Activated CD4-positive, alpha-beta memory T cell treated with anti-CD3 and anti-CD28 coated beads, Interleukin-2, amount 10 ng/mL, durations not matched to agents 7 days and 5 days (primary cell): ENCODE measurements at regions not wholly inside any gene's neighbourhood (a gene's known extent, or its start where the extent isn't known, plus 50 kb on each side); places are given as distances from the start of the nearest gene placed in this dataset.
A peak's percentile ranks its signal among the peaks of the same experiment; 100 is the strongest.
"Not testable (repeated sequence)": the region's sequence is repeated elsewhere in the genome, so short reads cannot be mapped to it uniquely, and the experiment has no call there.

Experiments
- CTCF ChIA-PET: fragments of 350-600 bp; sonication (Branson Sonifier 250); formaldehyde crosslinking; loops from one replicate; lab custom pipeline; 2021; ENCODE audit warnings: antibody characterized with exemption, inconsistent platforms; lab: Charles Lee
- POLR2A ChIA-PET: fragments of 350-600 bp; sonication (Branson Sonifier 250); formaldehyde crosslinking; loops from one replicate; lab custom pipeline; 2021; ENCODE audit warnings: antibody characterized with exemption; lab: Charles Lee
- DNase-seq: peaks from one replicate; pipeline ENCODE4 v3.0.0-alpha.2; 2020
- H3K27ac Mint-ChIP-seq: one replicate; pipeline ENCODE4 v1.8.0; 2021; ENCODE audit warnings: mild to moderate bottlenecking, mixed read lengths
- H3K27me3 Mint-ChIP-seq: one replicate; pipeline ENCODE4 v1.8.0; 2021; ENCODE audit warnings: mixed read lengths
- H3K36me3 Mint-ChIP-seq: one replicate; pipeline ENCODE4 v1.8.0; 2021; ENCODE audit warnings: low read depth, mixed read lengths
- H3K4me1 Mint-ChIP-seq: one replicate; pipeline ENCODE4 v1.8.0; 2021; ENCODE audit warnings: mixed read lengths
- H3K4me3 Mint-ChIP-seq: one replicate; pipeline ENCODE4 v1.8.0; 2021; ENCODE audit warnings: mild to moderate bottlenecking, mixed read lengths
- H3K9me3 Mint-ChIP-seq: one replicate; pipeline ENCODE4 v1.8.0; 2021; ENCODE audit warnings: mixed read lengths

DNA sequence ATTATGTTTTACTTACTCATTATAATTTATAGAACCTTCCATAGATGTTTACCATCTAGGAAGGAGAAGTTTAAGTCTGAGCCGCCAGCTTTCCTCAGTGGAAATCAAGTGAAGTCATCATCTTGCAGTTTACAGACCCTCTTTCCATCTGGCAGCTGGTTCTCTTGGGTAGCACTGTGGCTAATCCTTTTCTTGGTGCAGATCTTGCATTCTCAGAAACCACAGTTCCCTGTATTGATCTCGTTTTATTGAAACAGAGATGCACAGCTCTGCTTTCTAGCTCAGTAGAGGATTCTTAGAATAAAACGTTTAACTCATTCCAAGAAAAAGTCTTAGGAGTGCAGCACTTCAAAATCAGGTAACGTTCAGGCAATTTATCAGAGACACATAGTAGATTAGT is 1154.7 kb downstream of the FOXD4L5 start:
- CTCF ChIA-PET, H3K4me1 Mint-ChIP-seq, H3K9me3 Mint-ChIP-seq, H3K27me3 Mint-ChIP-seq, H3K27ac Mint-ChIP-seq, H3K4me3 Mint-ChIP-seq, DNase-seq, H3K36me3 Mint-ChIP-seq, POLR2A ChIA-PET: not testable (repeated sequence)

DNA sequence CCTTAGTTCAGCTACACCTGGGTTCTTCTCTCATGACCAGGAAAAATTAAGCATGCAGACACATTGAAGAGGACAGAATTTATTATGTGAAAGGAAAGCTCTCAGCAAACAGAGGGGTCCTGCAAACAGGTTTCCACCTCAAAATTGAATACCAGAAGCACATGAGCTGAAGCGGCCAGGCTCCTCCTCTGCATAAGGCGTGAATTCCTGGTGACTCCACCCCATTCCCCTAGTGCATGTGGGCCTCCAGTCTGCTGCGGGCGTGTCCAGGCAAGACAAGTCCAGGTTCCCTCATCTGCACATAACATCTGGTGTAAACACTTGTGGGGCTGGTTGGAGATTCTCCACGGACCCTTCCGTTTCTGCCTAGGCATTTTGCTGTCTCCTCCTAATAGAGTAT is 1156.4 kb downstream of the FOXD4L5 start:
- H3K27ac Mint-ChIP-seq = no peak overlapping the region
- no peaks in the 10 kb centered on the region for H3K4me1 Mint-ChIP-seq
- H3K9me3 Mint-ChIP-seq = no peaks in the 10 kb centered on the region
- H3K27me3 Mint-ChIP-seq = no peaks in the 10 kb centered on the region
- ChIA-PET POLR2A (no interaction called here), CTCF (no interaction called here)
- H3K36me3 Mint-ChIP-seq = no peaks in the 10 kb centered on the region
- H3K4me3 Mint-ChIP-seq = no peak overlapping the region
- DNase-seq = no peak

DNA sequence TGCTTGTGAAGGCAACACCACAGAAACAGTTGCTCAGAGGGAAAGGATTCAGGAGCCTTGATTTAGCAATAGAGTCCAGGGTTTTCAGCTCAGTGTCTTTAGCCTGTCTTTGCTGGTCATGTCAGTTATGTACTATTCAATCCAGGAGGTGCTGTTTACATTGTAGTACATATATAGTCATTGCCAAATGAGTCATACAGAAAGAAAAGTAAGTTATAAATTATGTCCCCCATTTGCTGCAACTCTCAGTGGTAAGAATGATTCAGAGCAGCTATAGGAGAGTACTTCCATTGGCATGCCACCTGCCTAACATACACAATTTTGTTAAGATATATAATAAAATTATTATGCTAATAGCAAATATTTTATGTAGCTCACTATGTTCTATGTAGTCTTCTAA is 1163.4 kb downstream of the FOXD4L5 start:
- CTCF ChIA-PET, DNase-seq, H3K9me3 Mint-ChIP-seq, H3K36me3 Mint-ChIP-seq, POLR2A ChIA-PET, H3K4me3 Mint-ChIP-seq, H3K27ac Mint-ChIP-seq, H3K27me3 Mint-ChIP-seq, H3K4me1 Mint-ChIP-seq: not testable (repeated sequence)

DNA sequence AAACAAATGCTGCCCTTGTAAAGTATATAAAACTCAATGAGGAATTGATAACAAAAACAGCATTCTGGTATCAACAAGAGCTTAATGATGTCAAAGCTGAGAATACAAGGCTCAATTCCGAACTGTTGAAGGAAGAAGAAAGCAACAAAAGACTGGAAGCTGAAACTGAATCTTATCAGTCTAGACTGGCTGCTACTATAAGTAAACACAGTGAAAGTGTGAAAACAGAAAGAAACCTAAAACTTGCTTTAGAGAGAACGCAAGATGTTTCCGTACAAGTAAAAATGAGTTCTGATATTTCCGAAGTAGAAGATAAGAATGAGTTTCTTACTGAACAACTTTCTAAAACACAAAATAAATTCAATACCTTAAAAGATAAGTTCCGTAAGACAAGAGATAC is 1167.7 kb downstream of the FOXD4L5 start:
- H3K36me3 Mint-ChIP-seq, CTCF ChIA-PET, H3K4me3 Mint-ChIP-seq, POLR2A ChIA-PET, H3K27ac Mint-ChIP-seq, H3K9me3 Mint-ChIP-seq, DNase-seq, H3K27me3 Mint-ChIP-seq, H3K4me1 Mint-ChIP-seq: not testable (repeated sequence)

DNA sequence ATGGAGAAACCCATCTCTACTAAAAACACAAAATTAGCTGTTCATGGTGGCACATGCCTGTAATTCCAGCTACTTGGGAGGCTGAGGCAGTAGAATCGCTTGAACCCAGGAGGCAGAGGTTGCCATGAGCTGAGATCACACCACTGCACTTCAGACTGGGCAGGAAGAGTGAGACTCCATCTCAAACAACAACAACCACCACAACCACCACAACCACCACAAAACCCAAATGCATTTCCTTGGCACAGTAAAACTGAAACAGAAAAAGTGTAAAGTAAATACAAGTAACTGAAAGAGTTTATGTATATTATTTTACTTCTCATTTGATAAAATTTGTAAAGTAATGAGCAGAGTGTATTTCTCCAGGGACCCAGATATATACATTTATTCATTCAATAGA is 1177.1 kb downstream of the FOXD4L5 start:
- DNase-seq = peak; percentile 23
- H3K4me3 Mint-ChIP-seq, H3K36me3 Mint-ChIP-seq, POLR2A ChIA-PET, H3K27ac Mint-ChIP-seq, H3K27me3 Mint-ChIP-seq, H3K4me1 Mint-ChIP-seq, H3K9me3 Mint-ChIP-seq, CTCF ChIA-PET: not testable (repeated sequence)

DNA sequence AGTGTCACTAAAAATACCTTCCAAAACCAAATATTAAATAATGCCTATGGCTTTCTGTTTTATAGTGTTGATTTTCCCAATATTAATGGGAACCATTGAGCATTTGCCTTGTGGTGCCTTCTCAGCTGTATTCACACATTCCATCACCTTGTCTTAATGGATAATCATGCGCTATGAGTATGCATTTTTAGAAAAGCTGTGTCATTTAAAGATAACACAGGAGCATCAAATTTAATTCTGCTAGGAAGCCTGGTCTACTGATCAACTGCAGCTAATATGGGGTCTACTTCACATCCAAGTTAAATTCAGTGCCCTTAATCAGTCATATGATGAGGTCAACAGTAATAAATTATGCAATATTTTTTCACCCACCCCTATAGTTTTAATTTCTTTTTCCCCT is 1177.8 kb downstream of the FOXD4L5 start:
- H3K36me3 Mint-ChIP-seq, H3K4me3 Mint-ChIP-seq, H3K27ac Mint-ChIP-seq, POLR2A ChIA-PET, CTCF ChIA-PET, DNase-seq, H3K9me3 Mint-ChIP-seq, H3K27me3 Mint-ChIP-seq, H3K4me1 Mint-ChIP-seq: not testable (repeated sequence)

DNA sequence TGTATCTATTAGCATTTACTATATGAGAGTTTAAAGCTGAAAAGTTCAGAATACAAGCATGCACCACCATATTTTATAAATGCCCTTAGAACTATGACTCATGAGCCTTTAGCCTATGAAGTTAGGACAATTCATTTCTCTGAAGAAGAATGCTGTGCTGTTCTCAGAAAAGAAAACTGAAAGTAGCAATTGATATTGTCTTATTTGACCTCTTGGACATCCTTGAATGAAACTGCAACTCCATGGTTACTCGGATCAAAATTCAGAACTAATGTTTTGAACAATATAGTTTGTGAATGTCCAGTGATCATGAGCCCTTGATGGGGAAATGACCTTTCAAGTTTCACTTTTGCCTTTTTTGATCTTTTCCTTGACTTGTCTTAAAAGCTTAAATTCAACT is 1179.8 kb downstream of the FOXD4L5 start:
- H3K36me3 Mint-ChIP-seq, H3K9me3 Mint-ChIP-seq, CTCF ChIA-PET, H3K27me3 Mint-ChIP-seq, DNase-seq, H3K4me1 Mint-ChIP-seq, POLR2A ChIA-PET, H3K4me3 Mint-ChIP-seq, H3K27ac Mint-ChIP-seq: not testable (repeated sequence)

DNA sequence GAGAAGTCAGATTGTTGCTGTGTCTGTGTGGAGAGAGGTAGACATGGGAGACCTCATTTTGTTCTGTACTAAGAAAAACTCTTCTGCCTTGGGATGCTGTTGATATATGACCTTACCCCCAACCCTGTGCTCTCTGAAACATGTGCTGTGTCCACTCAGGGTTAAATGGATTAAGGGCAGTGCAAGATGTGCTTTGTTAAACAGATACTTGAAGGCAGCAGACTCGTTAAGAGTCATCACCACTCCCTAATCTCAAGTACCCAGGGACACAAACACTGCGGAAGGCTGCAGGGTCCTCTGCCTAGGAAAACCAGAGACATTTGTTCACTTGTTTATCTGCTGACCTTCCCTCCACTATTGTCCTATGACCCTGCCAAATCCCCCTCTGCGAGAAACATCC is 1183.5 kb downstream of the FOXD4L5 start:
- H3K27ac Mint-ChIP-seq, DNase-seq, H3K4me3 Mint-ChIP-seq, H3K36me3 Mint-ChIP-seq, H3K27me3 Mint-ChIP-seq, H3K4me1 Mint-ChIP-seq, H3K9me3 Mint-ChIP-seq, POLR2A ChIA-PET: not testable (repeated sequence)
- CTCF ChIA-PET = interaction anchor here (0.6 kb wide), 1 partner anchor 21 kb away, joined by 4 read pairs; no protein-coding TSS in a partner anchor

DNA sequence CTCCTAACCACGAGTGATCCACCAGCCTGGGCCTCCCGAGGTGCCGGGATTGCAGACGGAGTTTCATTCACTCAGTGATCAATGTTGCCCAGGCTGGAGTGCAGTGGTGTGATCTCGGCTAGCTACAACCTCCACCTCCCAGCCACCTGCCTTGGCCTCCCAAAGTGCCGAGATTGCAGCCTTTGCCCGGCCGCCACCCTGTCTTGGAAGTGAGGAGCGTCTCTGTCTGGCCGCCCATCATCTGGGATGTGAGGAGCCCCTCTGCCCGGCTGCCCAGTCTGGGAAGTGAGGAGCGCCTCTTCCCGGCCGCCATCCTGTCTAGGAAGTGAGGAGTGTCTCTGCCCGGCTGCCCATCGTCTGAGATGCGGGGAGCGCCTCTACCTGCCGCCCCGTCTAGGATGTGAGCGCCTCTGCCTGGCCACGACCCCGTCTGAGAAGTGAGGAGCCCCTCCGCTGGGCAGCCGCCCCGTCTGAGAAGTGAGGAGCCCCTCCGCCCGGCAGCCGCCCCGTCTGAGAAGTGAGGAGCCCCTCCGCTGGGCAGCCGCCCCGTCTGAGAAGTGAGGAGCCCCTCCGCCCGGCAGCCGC is 1184.3 kb downstream of the FOXD4L5 start:
- DNase-seq, POLR2A ChIA-PET, H3K27me3 Mint-ChIP-seq, H3K4me1 Mint-ChIP-seq, H3K36me3 Mint-ChIP-seq, H3K9me3 Mint-ChIP-seq, H3K4me3 Mint-ChIP-seq, H3K27ac Mint-ChIP-seq, CTCF ChIA-PET: not testable (repeated sequence)

DNA sequence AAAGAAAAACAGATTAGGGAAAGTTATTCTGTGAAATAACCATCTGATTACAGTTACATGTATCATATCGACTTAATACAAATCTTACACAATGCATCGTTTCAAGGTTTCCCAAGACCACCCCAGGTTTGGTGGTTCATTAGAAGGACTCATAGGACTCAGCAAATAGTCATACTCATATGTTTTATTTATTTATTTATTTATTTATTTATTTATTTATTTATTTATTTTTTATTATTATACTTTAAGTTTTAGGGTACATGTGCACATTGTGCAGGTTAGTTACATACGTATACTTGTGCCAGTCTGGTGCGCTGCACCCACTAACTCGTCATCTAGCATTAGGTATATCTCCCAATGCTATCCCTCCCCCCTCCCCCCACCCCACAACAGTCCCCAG is 1199.0 kb downstream of the FOXD4L5 start:
- H3K4me1 Mint-ChIP-seq, H3K27me3 Mint-ChIP-seq, H3K27ac Mint-ChIP-seq, H3K9me3 Mint-ChIP-seq, DNase-seq, H3K36me3 Mint-ChIP-seq, H3K4me3 Mint-ChIP-seq, POLR2A ChIA-PET, CTCF ChIA-PET: not testable (repeated sequence)

DNA sequence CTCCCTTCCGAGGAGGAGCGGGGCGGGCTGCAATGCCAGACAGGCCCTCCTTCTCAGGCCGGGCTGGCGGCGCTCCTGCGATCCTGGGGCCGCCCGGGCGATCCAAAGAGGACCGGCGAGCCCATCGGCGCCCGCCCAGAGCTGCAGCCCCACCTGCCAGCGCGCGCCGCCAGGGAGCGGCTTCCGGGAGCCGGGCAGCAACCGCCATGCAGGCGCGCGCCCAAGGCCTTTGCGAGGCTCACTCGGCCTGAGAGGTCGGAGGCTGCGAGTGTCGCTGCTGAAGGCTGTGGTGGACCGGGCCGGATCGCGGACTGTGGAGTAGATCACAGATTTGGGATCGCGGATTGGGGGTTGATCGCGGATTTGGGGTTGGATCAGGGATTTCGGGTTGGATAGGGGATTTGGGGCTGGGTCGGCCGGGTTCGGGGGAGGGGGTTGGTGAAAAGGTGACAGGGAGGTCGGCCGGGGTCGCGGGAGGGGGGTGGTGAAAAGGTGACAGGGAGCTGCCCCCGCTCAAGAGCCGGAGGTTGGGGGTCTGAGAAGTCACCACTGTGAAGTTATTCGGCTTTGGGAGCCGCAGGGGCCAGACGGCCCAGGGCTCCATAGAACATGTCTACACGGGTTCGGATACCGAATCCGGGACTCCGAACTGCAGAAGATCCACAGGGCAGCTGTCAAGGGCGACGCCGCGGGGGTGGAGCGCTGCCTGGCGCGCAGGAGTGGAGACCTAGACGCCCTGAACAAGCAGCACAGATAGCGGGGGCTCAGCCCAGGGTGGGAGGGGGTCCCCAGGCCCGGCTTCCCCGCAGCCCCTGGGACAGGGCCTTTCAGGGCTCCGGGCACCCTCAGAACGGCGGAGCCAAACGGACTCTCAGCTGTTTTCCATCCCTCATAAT is 1213.4 kb downstream of the FOXD4L5 start:
- H3K27ac Mint-ChIP-seq, H3K4me3 Mint-ChIP-seq, H3K27me3 Mint-ChIP-seq, DNase-seq, H3K9me3 Mint-ChIP-seq, H3K4me1 Mint-ChIP-seq, CTCF ChIA-PET, H3K36me3 Mint-ChIP-seq, POLR2A ChIA-PET: not testable (repeated sequence)

DNA sequence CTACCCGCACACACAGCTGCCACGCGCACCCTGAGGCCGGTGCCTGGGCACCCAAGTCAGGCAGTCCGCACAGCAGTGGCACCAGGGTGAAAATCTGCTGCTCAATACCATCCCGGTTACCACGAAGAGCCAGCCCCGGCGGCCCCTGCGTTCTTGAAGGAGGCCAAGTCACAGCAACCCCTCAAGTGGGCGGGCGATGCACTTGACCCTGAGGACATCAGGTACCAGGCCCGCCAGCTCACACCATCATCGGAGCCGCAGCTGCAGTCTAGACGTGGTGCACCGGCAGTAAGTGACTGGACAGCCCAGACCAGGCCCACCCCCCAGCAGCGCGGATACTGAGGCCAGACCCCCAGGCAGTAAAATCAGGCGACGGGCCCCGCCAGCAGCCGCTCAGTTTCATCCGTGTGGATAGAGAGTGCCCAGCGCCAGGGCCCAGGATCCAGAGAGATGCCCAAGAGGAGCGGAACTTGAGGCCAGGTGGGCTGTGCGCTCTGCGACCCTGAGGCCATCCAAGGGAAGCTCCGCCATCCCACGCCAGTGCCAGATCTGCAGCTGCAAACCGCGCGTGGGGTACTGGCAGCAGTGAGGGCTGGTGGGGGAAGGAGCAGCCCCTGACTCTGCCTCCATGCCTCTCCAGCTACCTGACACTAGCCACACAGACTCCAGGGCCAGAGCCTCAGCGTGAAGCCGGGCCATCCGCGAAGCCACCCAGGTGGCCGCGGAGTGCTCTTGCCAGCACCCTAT is 1214.2 kb downstream of the FOXD4L5 start:
- H3K36me3 Mint-ChIP-seq, H3K27me3 Mint-ChIP-seq, DNase-seq, H3K4me1 Mint-ChIP-seq, POLR2A ChIA-PET, CTCF ChIA-PET, H3K27ac Mint-ChIP-seq, H3K4me3 Mint-ChIP-seq, H3K9me3 Mint-ChIP-seq: not testable (repeated sequence)

DNA sequence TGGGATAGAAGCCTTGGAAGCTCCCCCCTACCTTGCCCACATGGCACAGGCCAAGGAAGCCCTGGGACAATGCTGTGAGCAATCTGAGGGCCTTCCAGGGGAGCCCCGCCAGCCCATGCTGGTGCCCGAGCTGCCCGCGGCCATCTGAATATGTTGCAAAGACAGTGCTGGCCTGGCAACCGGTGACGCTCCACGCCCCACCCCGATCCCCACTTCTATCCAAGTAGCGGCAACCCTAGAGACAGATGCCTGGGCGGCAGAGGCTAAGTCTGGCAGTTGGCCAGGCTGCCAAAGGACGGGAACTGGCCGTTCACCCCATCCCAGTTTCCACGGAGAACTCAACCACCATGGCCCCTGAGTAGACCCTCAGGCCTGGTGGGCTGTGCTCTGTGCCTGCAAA is 1214.9 kb downstream of the FOXD4L5 start:
- H3K27me3 Mint-ChIP-seq, H3K27ac Mint-ChIP-seq, H3K9me3 Mint-ChIP-seq, H3K36me3 Mint-ChIP-seq, POLR2A ChIA-PET, H3K4me3 Mint-ChIP-seq, CTCF ChIA-PET, H3K4me1 Mint-ChIP-seq, DNase-seq: not testable (repeated sequence)
